SJSA1 (cell line): ENCODE measurements at regions not wholly inside any gene's neighbourhood (a gene's known extent, or its start where the extent isn't known, plus 50 kb on each side); places are given as distances from the start of the nearest gene placed in this dataset.
"Not testable (repeated sequence)": the region's sequence is repeated elsewhere in the genome, so short reads cannot be mapped to it uniquely, and the experiment has no call there.

Experiments
- DNase-seq, 2 experiments: peaks; one replicate each; pipeline ENCODE4 v3.0.0-alpha.2; 2015 to 2020; ENCODE audit warnings: low spot score in 2 of 2, low read depth in 1 of 2
- H3K27ac ChIP-seq: fragments of 250-450 bp; sonication (Bioruptor Pico); 2 replicates; pipeline ENCODE4 v1.5.1; 2020; ENCODE audit warnings: mild to moderate bottlenecking, moderate library complexity
- H3K27me3 ChIP-seq: fragments of 250-450 bp; sonication (Bioruptor Pico); replicated peaks from 2 replicates; pipeline ENCODE4 v1.5.1; 2020; ENCODE audit warnings: mild to moderate bottlenecking, moderate library complexity
- H3K36me3 ChIP-seq: fragments of 250-450 bp; sonication (Bioruptor Pico); 2 replicates; pipeline ENCODE4 v1.5.1; 2020; ENCODE audit warnings: mild to moderate bottlenecking
- H3K4me1 ChIP-seq: fragments of 250-450 bp; sonication (Bioruptor Pico); replicated peaks from 2 replicates; pipeline ENCODE4 v1.6.1; 2021; ENCODE audit warnings: mild to moderate bottlenecking
- H3K4me3 ChIP-seq: fragments of 250-450 bp; sonication (Bioruptor Pico); 2 replicates; pipeline ENCODE4 v1.5.1; 2020; ENCODE audit warnings: mild to moderate bottlenecking
- H3K9me3 ChIP-seq: fragments of 250-450 bp; sonication (Bioruptor Pico); replicated peaks from 2 replicates; pipeline ENCODE4 v1.5.1; 2020; ENCODE audit warnings: mild to moderate bottlenecking

DNA sequence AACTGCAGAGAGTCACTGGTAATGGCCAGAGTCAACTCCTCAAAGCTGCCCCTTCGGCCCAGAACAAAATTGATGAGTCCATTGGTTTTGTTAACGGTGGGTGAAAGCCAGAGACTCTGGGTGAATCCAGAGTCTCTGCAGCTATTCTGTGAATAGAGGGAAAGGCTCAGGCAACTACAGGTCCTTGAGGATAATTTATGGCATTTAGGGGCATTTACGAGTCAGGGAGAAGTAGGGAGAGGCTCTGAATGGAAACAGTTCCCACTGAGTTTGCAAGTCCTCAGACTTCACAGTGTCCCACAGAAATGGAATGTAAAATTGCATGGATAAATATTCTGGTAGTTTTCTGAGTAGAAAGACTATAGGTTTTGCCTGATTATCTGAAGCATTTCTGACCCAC lies 257.8 kb downstream of the SEC61B start:
- H3K27ac ChIP-seq = no peak overlapping the region
- no peak for DNase-seq
- H3K9me3 ChIP-seq = no peaks in the 10 kb centered on the region
- H3K4me3 ChIP-seq = no peak overlapping the region
- no peaks in the 10 kb centered on the region for H3K36me3 ChIP-seq
- H3K4me1 ChIP-seq = no peaks in the 10 kb centered on the region
- no peaks in the 10 kb centered on the region for H3K27me3 ChIP-seq

GRCh38 chr9:99485459-99485858 lies 263.4 kb downstream of the SEC61B start:
- DNase-seq = no peak
- H3K4me1 ChIP-seq = no peaks in the 10 kb centered on the region
- H3K9me3 ChIP-seq = no peaks in the 10 kb centered on the region
- no peaks in the 10 kb centered on the region for H3K27me3 ChIP-seq
- no peaks in the 10 kb centered on the region for H3K36me3 ChIP-seq
- no peak overlapping the region for H3K27ac ChIP-seq
- H3K4me3 ChIP-seq = no peak overlapping the region

DNA sequence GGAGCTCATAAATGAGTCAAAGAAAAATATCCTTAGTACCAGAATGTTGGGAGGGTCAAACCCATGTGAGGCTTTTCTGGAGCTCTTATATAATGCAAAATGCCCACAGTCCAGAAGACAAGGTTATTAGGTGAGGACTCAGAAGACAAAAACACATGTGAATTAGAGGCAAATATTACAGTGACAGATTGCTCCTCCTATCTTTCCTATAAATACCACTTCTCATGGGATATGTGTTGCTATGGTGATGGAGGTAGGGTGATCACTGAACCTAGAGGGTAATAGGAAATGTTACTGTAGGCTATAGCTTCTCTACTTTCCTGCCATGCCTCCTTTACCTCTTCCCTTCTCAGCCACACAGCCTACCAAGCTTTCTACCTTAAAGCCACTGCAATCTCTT lies 264.6 kb downstream of the SEC61B start:
- no peak overlapping the region for H3K4me3 ChIP-seq
- no peaks in the 10 kb centered on the region for H3K9me3 ChIP-seq
- H3K36me3 ChIP-seq = no peaks in the 10 kb centered on the region
- no peak for DNase-seq
- no peak overlapping the region for H3K27ac ChIP-seq
- no peaks in the 10 kb centered on the region for H3K4me1 ChIP-seq
- no peaks in the 10 kb centered on the region for H3K27me3 ChIP-seq

DNA sequence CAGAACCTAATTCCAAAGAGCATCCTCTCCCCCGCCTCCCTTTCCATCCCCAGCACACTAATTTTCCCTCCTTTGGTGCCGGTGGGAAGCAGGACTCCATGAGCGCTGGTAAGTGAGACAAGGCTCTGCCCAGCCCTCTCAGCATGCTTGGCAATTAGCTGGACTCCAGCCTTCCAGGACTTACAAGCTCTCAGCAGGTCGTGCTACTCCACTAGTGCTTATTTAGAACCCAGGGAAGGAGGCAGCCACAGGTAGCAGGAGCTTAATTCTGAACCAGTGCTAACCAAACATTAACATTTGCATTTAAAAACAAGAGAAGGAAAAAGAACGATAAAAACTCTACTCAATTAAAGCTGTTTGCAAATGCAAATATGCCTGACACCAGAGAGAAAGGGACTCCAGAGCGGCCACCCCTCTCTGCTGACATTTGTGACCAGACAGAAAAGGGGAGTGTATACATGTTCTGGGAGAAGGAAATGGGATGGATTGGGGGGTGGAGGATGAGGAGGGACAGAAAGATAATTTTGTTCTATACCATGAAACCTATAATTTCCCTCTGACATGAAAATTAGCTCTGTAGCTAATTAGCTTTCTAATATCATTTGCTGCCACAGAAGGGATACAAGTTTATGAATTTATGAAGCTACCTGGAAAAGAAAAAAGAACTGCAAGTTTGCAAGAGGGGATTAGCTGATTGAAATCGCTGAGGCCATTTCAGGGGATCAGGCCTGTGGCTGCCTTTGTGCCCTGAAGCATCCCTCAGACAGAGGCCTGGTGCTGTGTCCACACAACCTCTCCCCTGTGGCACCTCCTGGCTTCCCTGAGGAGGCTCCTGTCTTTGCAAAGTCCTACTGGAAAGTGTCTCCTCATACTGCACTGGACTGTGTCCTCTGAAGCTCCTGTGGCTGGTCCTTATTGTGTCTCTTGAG lies 266.3 kb downstream of the SEC61B start:
- DNase-seq = no peak
- Histone ChIP-seq H3K27me3 (no peaks in the 10 kb centered on the region), H3K4me1 (no peaks in the 10 kb centered on the region), H3K9me3 (no peaks in the 10 kb centered on the region), H3K4me3 (no peak overlapping the region), H3K36me3 (no peaks in the 10 kb centered on the region), H3K27ac (no peak overlapping the region)

- no peaks in the 10 kb centered on the region for H3K27me3 ChIP-seq
- no peaks in the 10 kb centered on the region for H3K9me3 ChIP-seq
- no peaks in the 10 kb centered on the region for H3K4me1 ChIP-seq
- no peak overlapping the region for H3K4me3 ChIP-seq
- H3K36me3 ChIP-seq = no peaks in the 10 kb centered on the region
- no peak overlapping the region for H3K27ac ChIP-seq
- DNase-seq = no peak
Measured at GRCh38 chr9:99489060-99489413, 267.0 kb downstream of the SEC61B start.

- no peaks in the 10 kb centered on the region for H3K36me3 ChIP-seq
Measured at GRCh38 chr9:99490729-99491128, 268.6 kb downstream of the SEC61B start.

GRCh38 chr9:99491408-99492158 lies 269.5 kb downstream of the SEC61B start:
- Histone ChIP-seq H3K4me3 (no peak overlapping the region), H3K4me1 (no peaks in the 10 kb centered on the region), H3K27ac (no peak overlapping the region), H3K9me3 (no peaks in the 10 kb centered on the region), H3K27me3 (no peaks in the 10 kb centered on the region), H3K36me3 (no peaks in the 10 kb centered on the region)
- DNase-seq = no peak

More at GRCh38 chr9:99490729-99491128, 268.6 kb downstream of the SEC61B start:
- no peaks in the 10 kb centered on the region for H3K27me3 ChIP-seq
- no peak overlapping the region for H3K27ac ChIP-seq
- H3K4me1 ChIP-seq = no peaks in the 10 kb centered on the region
- no peak overlapping the region for H3K4me3 ChIP-seq
- H3K9me3 ChIP-seq = no peaks in the 10 kb centered on the region
- DNase-seq = no peak

DNA sequence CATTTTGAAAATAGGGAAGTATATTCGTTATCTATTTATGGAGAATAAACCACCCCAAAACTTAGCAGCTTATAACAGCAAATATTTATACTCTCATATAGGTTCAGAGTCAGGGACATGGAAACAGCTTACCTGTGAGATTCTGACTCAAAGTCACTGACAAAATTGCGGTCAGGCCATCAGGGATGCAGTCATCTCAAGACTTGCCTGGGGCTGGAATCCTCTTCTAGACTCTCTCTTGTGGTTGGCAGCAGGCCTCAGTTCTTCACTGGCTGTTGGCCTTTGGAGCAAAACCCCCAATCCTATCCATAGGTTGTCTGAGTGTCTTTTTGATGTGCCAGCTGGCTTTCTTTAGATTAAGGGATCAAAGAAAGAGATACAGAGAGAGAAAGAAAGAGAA lies 275.6 kb downstream of the SEC61B start:
- Histone ChIP-seq H3K27me3 (no peaks in the 10 kb centered on the region), H3K27ac (no peak overlapping the region), H3K4me1 (no peaks in the 10 kb centered on the region), H3K4me3 (no peak overlapping the region), H3K9me3 (no peaks in the 10 kb centered on the region), H3K36me3 (no peaks in the 10 kb centered on the region)
- DNase-seq = no peak

DNA sequence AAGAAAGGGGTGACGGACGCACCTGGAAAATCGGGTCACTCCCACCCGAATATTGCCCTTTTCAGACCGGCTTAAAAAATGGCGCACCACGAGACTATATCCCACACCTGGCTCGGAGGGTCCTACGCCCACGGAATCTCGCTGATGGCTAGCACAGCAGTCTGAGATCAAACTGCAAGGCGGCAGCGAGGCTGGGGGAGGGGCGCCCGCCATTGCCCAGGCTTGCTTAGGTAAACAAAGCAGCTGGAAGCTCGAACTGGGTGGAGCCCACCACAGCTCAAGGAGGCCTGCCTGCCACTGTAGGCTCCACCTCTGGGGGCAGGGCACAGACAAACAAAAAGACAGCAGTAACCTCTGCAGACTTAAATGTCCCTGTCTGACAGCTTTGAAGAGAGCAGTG lies 276.9 kb downstream of the SEC61B start:
- not testable (repeated sequence) for H3K36me3 ChIP-seq, DNase-seq, H3K4me1 ChIP-seq, H3K27ac ChIP-seq, H3K27me3 ChIP-seq, H3K4me3 ChIP-seq, H3K9me3 ChIP-seq

GRCh38 chr9:99505936-99506335 lies 283.9 kb downstream of the SEC61B start:
- H3K27me3 ChIP-seq = no peaks in the 10 kb centered on the region
- no peak overlapping the region for H3K27ac ChIP-seq
- no peak overlapping the region for H3K4me3 ChIP-seq
- no peaks in the 10 kb centered on the region for H3K36me3 ChIP-seq
- no peaks in the 10 kb centered on the region; the same call in 1 of the 2 replicates for H3K4me1 ChIP-seq
- DNase-seq = no peak
- H3K9me3 ChIP-seq = no peaks in the 10 kb centered on the region

DNA sequence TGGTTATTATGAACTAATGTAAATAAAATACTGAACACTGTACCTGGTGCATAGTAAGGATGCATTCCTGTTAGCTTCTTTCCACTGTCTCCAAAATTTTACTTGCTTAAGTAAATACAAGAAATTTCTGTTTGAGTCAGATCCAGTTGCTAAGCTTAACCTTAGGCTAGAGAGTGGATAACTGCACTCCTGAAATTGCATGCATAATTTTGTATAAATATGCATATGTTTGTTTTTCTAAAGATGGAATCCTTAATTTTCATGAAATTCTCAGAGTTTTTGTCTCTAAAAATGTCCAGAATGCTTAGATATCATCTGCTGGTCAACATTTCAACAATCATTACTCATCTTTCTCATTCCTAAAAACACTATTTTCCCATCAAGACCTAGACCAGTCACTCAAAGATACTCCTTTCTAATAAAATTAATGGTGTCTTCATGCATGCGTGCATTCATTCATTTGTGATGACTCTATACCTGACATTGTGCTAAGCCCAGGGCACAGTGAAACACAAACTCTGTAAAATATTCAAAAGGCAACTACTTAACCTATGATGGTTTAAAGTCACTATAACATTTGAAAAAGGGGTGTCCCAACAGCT lies 284.8 kb downstream of the SEC61B start:
- no peak for DNase-seq

DNA sequence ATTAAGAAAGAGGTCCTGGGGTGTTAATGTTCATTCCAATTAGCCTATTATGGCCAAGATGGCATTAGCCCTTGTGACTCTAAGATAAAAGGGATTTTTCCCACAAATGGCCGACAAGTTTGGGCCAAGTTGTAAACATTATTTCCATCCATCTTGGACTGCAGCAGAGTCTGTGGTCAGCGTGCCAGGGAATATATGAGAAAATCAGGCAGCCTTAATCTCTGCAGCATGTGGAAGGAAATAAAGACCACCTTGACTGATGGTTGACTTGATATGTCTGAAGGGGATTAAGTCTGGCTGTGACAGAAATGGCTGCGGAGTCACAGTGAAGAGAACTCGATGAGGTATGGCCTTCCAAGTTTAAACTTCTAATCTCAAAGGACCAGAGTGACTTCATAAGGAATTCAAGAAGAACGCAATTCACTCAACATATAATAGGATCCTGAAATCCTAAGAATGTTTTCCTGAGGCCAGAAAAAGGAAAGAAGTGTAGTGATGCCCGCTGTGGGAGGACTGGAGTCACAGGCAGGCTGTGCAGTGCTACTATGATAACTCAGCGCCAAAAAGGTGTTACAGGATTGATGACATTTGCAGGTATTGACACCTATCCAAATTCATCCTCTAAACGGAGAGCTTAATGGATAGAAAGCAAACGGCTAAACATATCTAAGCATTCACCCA lies 287.1 kb downstream of the SEC61B start:
- Histone ChIP-seq H3K4me3 (no peak overlapping the region), H3K27ac (no peak overlapping the region), H3K36me3 (no peaks in the 10 kb centered on the region), H3K9me3 (no peaks in the 10 kb centered on the region), H3K4me1 (no peaks in the 10 kb centered on the region; the same call in 1 of the 2 replicates), H3K27me3 (no peaks in the 10 kb centered on the region)
- DNase-seq = no peak

More for the DNA sequence above, 284.8 kb downstream of the SEC61B start:
- Histone ChIP-seq H3K4me3 (no peak overlapping the region), H3K4me1 (no peaks in the 10 kb centered on the region; the same call in 1 of the 2 replicates), H3K36me3 (no peaks in the 10 kb centered on the region), H3K27ac (no peak overlapping the region), H3K27me3 (no peaks in the 10 kb centered on the region), H3K9me3 (no peaks in the 10 kb centered on the region)

GRCh38 chr9:99509900-99510535 lies 287.9 kb downstream of the SEC61B start:
- DNase-seq = no peak
- Histone ChIP-seq H3K4me3 (no peak overlapping the region), H3K27me3 (no peaks in the 10 kb centered on the region), H3K27ac (no peak overlapping the region), H3K36me3 (no peaks in the 10 kb centered on the region), H3K9me3 (no peaks in the 10 kb centered on the region), H3K4me1 (no peaks in the 10 kb centered on the region; the same call in 1 of the 2 replicates)
